Neural progenitor cell (in vitro differentiated cells): ENCODE measurements at regions not wholly inside any gene's neighbourhood (a gene's known extent, or its start where the extent isn't known, plus 50 kb on each side); places are given as distances from the start of the nearest gene placed in this dataset.

Experiments used
- DNase-seq: peaks from one replicate; pipeline ENCODE4 v3.0.0-alpha.2; 2016; ENCODE audit warnings: low spot score
- H2AFZ ChIP-seq: fragments of 200-600 bp; sonication (generic); replicated peaks from 2 replicates; pipeline ENCODE4 v1.6.1; 2016; ENCODE audit warnings: antibody characterized with exemption
- H3F3A ChIP-seq: fragments of 200-600 bp; sonication (generic); 2 replicates; pipeline ENCODE4 v1.6.1; 2016; ENCODE audit warnings: antibody characterized with exemption, low read depth
- H3K27ac ChIP-seq: fragments of 200-600 bp; sonication (generic); 2 replicates; pipeline ENCODE4 v1.5.1; 2016; ENCODE audit warnings: mild to moderate bottlenecking
- H3K27me3 ChIP-seq: fragments of 200-600 bp; sonication (generic); 2 replicates; pipeline ENCODE4 v1.6.1; 2016; ENCODE audit warnings: mild to moderate bottlenecking, moderate library complexity
- H3K36me3 ChIP-seq: fragments of 200-600 bp; sonication (generic); 2 replicates; pipeline ENCODE4 v1.5.1; 2016
- H3K4me1 ChIP-seq: fragments of 200-600 bp; sonication (generic); 2 replicates; pipeline ENCODE4 v1.6.1; 2016; ENCODE audit warnings: mixed run types
- H3K4me2 ChIP-seq: fragments of 200-600 bp; sonication (generic); 2 replicates; pipeline ENCODE4 v1.6.1; 2016
- H3K4me3 ChIP-seq: fragments of 200-600 bp; sonication (generic); 2 replicates; pipeline ENCODE4 v1.5.1; 2016
- H3K79me2 ChIP-seq: fragments of 200-600 bp; sonication (generic); 2 replicates; pipeline ENCODE4 v1.6.1; 2016; ENCODE audit warnings: low read depth
- H3K9ac ChIP-seq: fragments of 200-600 bp; sonication (generic); 2 replicates; pipeline ENCODE4 v1.6.1; 2016
- H3K9me3 ChIP-seq: fragments of 200-600 bp; sonication (generic); 2 replicates; pipeline ENCODE4 v1.5.1; 2016; ENCODE audit warnings: low read depth
- H4K20me1 ChIP-seq: fragments of 200-600 bp; sonication (generic); 2 replicates; pipeline ENCODE4 v1.6.1; 2016; ENCODE audit warnings: low read depth
- H3K27ac Mint-ChIP-seq: 3 replicates; pipeline ENCODE4 v1.8.0; 2021; ENCODE audit warnings: mixed read lengths
- H3K27me3 Mint-ChIP-seq: 2 replicates; pipeline ENCODE4 v1.8.0; 2022; ENCODE audit warnings: low read depth, mild to moderate bottlenecking, inconsistent platforms, moderate library complexity, mixed read lengths; ENCODE audit not compliant: insufficient read depth
- H3K36me3 Mint-ChIP-seq: 3 replicates; pipeline ENCODE4 v1.8.0; 2021; ENCODE audit warnings: mixed read lengths
- H3K4me1 Mint-ChIP-seq: 3 replicates; pipeline ENCODE4 v1.8.0; 2021; ENCODE audit warnings: mixed read lengths
- H3K4me3 Mint-ChIP-seq: 3 replicates; pipeline ENCODE4 v1.8.0; 2021; ENCODE audit warnings: mild to moderate bottlenecking, moderate library complexity, mixed read lengths
- H3K9me3 Mint-ChIP-seq: 3 replicates; pipeline ENCODE4 v1.8.0; 2020; ENCODE audit warnings: mixed read lengths
- EZH2 ChIP-seq: fragments of 200-600 bp; sonication (generic); IDR thresholded peaks from 2 replicates; pipeline ENCODE4 v1.6.1; 2017; ENCODE audit warnings: antibody characterized with exemption, mild to moderate bottlenecking, moderate library complexity
- EZH2phosphoT487 ChIP-seq: fragments of 200-600 bp; sonication (generic); IDR thresholded peaks from 2 replicates; pipeline ENCODE4 v1.6.1; 2017; ENCODE audit warnings: antibody characterized with exemption
- TF ChIP-seq, protein P1 (sequence below): fragments of 200-600 bp; sonication (generic); IDR thresholded peaks from 2 replicates; pipeline ENCODE4 v1.5.1; 2017; ENCODE audit warnings: antibody characterized with exemption, mild to moderate bottlenecking

DNA sequence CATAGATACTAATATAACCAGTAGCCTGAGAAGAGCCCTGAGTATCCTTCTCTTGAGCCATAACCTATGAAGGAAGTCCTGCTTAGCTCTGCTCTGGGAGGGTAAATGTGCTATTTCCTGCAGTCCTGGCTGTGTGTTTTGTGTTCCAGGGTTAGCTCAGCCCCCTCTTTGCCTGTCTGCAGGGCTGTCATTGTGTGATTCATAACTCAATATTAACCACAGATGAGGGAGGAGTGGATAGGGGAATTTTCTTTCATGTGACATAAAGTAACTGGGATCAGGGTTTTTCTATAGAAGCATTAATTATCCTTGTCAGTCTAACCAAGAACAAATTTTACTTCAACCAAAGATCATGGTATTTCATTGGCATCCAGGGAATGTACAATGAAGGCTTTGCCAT is 183.3 kb upstream of the ZBTB20 start:
- no peak overlapping the region for H3K4me2 ChIP-seq
- Mint-ChIP-seq H3K27me3 (peaks cover 9% of the 10 kb centered on the region), H3K27ac (no peak overlapping the region), H3K36me3 (no peaks in the 10 kb centered on the region), H3K4me3 (no peak overlapping the region), H3K4me1 (no peaks in the 10 kb centered on the region), H3K9me3 (no peaks in the 10 kb centered on the region)
- no peak overlapping the region for H3K9ac ChIP-seq
- H3F3A ChIP-seq = no peaks in the 10 kb centered on the region
- TF ChIP-seq EZH2 = no peak
- TF ChIP-seq, protein P1, sequence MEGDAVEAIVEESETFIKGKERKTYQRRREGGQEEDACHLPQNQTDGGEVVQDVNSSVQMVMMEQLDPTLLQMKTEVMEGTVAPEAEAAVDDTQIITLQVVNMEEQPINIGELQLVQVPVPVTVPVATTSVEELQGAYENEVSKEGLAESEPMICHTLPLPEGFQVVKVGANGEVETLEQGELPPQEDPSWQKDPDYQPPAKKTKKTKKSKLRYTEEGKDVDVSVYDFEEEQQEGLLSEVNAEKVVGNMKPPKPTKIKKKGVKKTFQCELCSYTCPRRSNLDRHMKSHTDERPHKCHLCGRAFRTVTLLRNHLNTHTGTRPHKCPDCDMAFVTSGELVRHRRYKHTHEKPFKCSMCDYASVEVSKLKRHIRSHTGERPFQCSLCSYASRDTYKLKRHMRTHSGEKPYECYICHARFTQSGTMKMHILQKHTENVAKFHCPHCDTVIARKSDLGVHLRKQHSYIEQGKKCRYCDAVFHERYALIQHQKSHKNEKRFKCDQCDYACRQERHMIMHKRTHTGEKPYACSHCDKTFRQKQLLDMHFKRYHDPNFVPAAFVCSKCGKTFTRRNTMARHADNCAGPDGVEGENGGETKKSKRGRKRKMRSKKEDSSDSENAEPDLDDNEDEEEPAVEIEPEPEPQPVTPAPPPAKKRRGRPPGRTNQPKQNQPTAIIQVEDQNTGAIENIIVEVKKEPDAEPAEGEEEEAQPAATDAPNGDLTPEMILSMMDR = no peak
- TF ChIP-seq EZH2phosphoT487 = no peak
- no peak for DNase-seq
- no peak overlapping the region for H2AFZ ChIP-seq
- H3K79me2 ChIP-seq = no peaks in the 10 kb centered on the region
- no peaks in the 10 kb centered on the region for H3K4me1 ChIP-seq
- H3K4me3 ChIP-seq = no peak overlapping the region
- no peak overlapping the region for H3K27ac ChIP-seq
- H4K20me1 ChIP-seq = peaks cover under 1% of the 10 kb centered on the region
- H3K36me3 ChIP-seq = no peaks in the 10 kb centered on the region
- no peaks in the 10 kb centered on the region for H3K27me3 ChIP-seq
- H3K9me3 ChIP-seq = no peaks in the 10 kb centered on the region

DNA sequence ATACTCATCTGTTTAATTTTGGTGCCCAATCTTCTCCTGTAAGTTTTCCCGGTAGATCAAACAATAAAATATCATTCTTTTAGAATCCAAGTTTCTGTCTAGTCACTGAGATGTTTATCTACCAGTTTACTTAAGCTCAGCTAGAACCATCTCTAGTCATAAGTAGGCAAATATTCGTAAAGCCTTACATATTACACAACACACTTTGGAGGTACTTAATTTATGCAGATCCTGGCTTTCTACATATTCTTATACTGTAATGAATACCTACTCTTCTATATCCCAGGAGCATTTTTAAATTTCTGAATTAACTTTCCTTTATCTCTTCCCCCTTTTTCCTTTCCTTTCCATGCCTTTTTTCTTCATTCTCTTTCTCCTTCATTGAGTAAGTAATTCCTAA is 185.9 kb upstream of the ZBTB20 start:
- Mint-ChIP-seq H3K27me3 (peaks cover 5% of the 10 kb centered on the region), H3K9me3 (no peaks in the 10 kb centered on the region), H3K4me3 (no peak overlapping the region), H3K36me3 (no peaks in the 10 kb centered on the region), H3K4me1 (no peaks in the 10 kb centered on the region), H3K27ac (no peak overlapping the region)
- no peak overlapping the region for H3K4me3 ChIP-seq
- no peaks in the 10 kb centered on the region for H3K4me1 ChIP-seq
- no peaks in the 10 kb centered on the region for H4K20me1 ChIP-seq
- no peak overlapping the region for H2AFZ ChIP-seq
- H3F3A ChIP-seq = no peaks in the 10 kb centered on the region
- no peaks in the 10 kb centered on the region for H3K27me3 ChIP-seq
- no peaks in the 10 kb centered on the region for H3K9me3 ChIP-seq
- no peak overlapping the region for H3K27ac ChIP-seq
- no peak overlapping the region for H3K4me2 ChIP-seq
- no peaks in the 10 kb centered on the region for H3K36me3 ChIP-seq
- DNase-seq = no peak
- no peak for TF ChIP-seq EZH2
- TF ChIP-seq, protein P1 = no peak
- no peak for TF ChIP-seq EZH2phosphoT487
- no peak overlapping the region for H3K9ac ChIP-seq
- H3K79me2 ChIP-seq = no peaks in the 10 kb centered on the region

DNA sequence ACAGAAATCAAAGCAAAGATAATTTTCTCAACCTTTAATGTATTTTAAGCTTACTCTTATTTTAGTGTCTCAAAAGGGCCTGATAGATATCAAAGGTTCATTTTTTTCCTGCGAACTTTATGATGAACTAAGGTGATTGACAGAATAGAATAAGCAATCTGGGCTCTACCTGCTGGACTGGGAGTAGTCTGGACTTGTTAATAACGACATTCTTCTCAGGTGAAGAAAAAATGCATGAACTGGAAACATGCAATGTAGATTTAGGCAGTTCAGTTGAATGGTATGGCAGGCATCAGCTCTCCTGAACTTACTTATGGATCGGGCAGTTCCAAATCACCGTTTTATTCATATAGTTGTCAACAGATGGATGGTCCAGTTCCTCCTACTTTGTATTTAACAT is 189.7 kb upstream of the ZBTB20 start:
- H3K4me2 ChIP-seq = no peak overlapping the region
- H3K4me1 Mint-ChIP-seq = peaks cover 9% of the 10 kb centered on the region

More for the DNA sequence above, 189.7 kb upstream of the ZBTB20 start:
- H3K9me3 ChIP-seq = no peaks in the 10 kb centered on the region
- no peaks in the 10 kb centered on the region for H3K36me3 Mint-ChIP-seq
- no peak overlapping the region for H3K27ac Mint-ChIP-seq
- H2AFZ ChIP-seq = no peak overlapping the region
- no peaks in the 10 kb centered on the region for H3K9me3 Mint-ChIP-seq
- no peak overlapping the region for H3K27ac ChIP-seq
- no peaks in the 10 kb centered on the region for H4K20me1 ChIP-seq
- DNase-seq = no peak
- no peak overlapping the region for H3K4me3 Mint-ChIP-seq
- H3K9ac ChIP-seq = no peak overlapping the region
- TF ChIP-seq EZH2 = no peak
- TF ChIP-seq, protein P1 = no peak
- no peak for TF ChIP-seq EZH2phosphoT487
- no peaks in the 10 kb centered on the region for H3K27me3 ChIP-seq
- H3K27me3 Mint-ChIP-seq = peaks cover 3% of the 10 kb centered on the region
- H3K4me3 ChIP-seq = no peak overlapping the region
- H3K4me1 ChIP-seq = no peaks in the 10 kb centered on the region
- H3K79me2 ChIP-seq = no peaks in the 10 kb centered on the region
- no peaks in the 10 kb centered on the region for H3F3A ChIP-seq
- no peaks in the 10 kb centered on the region for H3K36me3 ChIP-seq
